WTC11 (cell line): ENCODE measurements at regions not wholly inside any gene's neighbourhood (a gene's known extent, or its start where the extent isn't known, plus 50 kb on each side); places are given as distances from the start of the nearest gene placed in this dataset.

Source experiments
- HMGXB4 ChIP-seq: sonication (generic); formaldehyde crosslinking; IDR thresholded peaks from 2 replicates; pipeline ENCODE4 v1.8.1; 2023; ENCODE audit warnings: mild to moderate bottlenecking, moderate library complexity, missing genetic modification reagents
- NFE2L1 ChIP-seq: sonication (generic); formaldehyde crosslinking; IDR thresholded peaks from 2 replicates; pipeline ENCODE4 v1.8.1; 2023; ENCODE audit warnings: missing genetic modification reagents
- SMAD3 ChIP-seq: sonication (generic); formaldehyde crosslinking; IDR thresholded peaks from 2 replicates; pipeline ENCODE4 v1.8.0; 2022; ENCODE audit warnings: missing genetic modification reagents, mild to moderate bottlenecking, borderline replicate concordance
- TEAD4 ChIP-seq: sonication (generic); formaldehyde crosslinking; IDR thresholded peaks from 2 replicates; pipeline ENCODE4 v1.8.0; 2022; ENCODE audit warnings: mild to moderate bottlenecking, missing genetic modification reagents
- ZBTB21 ChIP-seq: sonication (generic); formaldehyde crosslinking; IDR thresholded peaks from 2 replicates; pipeline ENCODE4 v1.8.1; 2023; ENCODE audit warnings: mild to moderate bottlenecking, missing genetic modification reagents, borderline replicate concordance
- ZNF512 ChIP-seq: sonication (generic); formaldehyde crosslinking; IDR thresholded peaks from 2 replicates; pipeline ENCODE4 v1.8.1; 2022; ENCODE audit warnings: missing genetic modification reagents, borderline replicate concordance
- TF ChIP-seq, protein P1 (sequence below): fragments of 200-600 bp; IDR thresholded peaks from 2 replicates; pipeline ENCODE4 v1.8.0; 2022; ENCODE audit warnings: antibody characterized with exemption
- TF ChIP-seq, protein P2 (sequence below): sonication (generic); formaldehyde crosslinking; IDR thresholded peaks from 2 replicates; pipeline ENCODE4 v1.8.1; 2023; ENCODE audit warnings: mild to moderate bottlenecking, missing genetic modification reagents
- TF ChIP-seq, protein P3 (sequence below): fragments of 250-450 bp; sonication (Bioruptor Pico); IDR thresholded peaks from 2 replicates; pipeline ENCODE4 v1.9.0; 2021; ENCODE audit warnings: moderate library complexity, mild to moderate bottlenecking, inconsistent platforms, borderline replicate concordance
- TF ChIP-seq, protein P4 (sequence below): sonication (generic); formaldehyde crosslinking; IDR thresholded peaks from 2 replicates; pipeline ENCODE4 v1.8.0; 2022; ENCODE audit warnings: mild to moderate bottlenecking, missing genetic modification reagents
- TF ChIP-seq, protein P5 (sequence below): sonication (generic); formaldehyde crosslinking; IDR thresholded peaks from 2 replicates; pipeline ENCODE4 v1.8.0; 2023; ENCODE audit warnings: mild to moderate bottlenecking, missing genetic modification reagents

GRCh38 chr2:177316756-177317155, 52.2 kb upstream of the NFE2L2 start:
- TF ChIP-seq, protein P1, sequence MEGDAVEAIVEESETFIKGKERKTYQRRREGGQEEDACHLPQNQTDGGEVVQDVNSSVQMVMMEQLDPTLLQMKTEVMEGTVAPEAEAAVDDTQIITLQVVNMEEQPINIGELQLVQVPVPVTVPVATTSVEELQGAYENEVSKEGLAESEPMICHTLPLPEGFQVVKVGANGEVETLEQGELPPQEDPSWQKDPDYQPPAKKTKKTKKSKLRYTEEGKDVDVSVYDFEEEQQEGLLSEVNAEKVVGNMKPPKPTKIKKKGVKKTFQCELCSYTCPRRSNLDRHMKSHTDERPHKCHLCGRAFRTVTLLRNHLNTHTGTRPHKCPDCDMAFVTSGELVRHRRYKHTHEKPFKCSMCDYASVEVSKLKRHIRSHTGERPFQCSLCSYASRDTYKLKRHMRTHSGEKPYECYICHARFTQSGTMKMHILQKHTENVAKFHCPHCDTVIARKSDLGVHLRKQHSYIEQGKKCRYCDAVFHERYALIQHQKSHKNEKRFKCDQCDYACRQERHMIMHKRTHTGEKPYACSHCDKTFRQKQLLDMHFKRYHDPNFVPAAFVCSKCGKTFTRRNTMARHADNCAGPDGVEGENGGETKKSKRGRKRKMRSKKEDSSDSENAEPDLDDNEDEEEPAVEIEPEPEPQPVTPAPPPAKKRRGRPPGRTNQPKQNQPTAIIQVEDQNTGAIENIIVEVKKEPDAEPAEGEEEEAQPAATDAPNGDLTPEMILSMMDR: no peak
- TF ChIP-seq TEAD4 (CRISPR knock-in tag) (no peak), HMGXB4 (CRISPR knock-in tag) (no peak), SMAD3 (CRISPR knock-in tag) (no peak), NFE2L1 (no peak), ZBTB21 (no peak), ZNF512 (no peak)
- TF ChIP-seq, protein P2, sequence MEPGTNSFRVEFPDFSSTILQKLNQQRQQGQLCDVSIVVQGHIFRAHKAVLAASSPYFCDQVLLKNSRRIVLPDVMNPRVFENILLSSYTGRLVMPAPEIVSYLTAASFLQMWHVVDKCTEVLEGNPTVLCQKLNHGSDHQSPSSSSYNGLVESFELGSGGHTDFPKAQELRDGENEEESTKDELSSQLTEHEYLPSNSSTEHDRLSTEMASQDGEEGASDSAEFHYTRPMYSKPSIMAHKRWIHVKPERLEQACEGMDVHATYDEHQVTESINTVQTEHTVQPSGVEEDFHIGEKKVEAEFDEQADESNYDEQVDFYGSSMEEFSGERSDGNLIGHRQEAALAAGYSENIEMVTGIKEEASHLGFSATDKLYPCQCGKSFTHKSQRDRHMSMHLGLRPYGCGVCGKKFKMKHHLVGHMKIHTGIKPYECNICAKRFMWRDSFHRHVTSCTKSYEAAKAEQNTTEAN (CRISPR knock-in tag): no peak
- TF ChIP-seq, protein P3, sequence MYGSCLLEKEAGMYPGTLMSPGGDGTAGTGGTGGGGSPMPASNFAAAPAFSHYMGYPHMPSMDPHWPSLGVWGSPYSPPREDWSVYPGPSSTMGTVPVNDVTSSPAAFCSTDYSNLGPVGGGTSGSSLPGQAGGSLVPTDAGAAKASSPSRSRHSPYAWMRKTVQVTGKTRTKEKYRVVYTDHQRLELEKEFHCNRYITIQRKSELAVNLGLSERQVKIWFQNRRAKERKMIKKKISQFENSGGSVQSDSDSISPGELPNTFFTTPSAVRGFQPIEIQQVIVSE (CRISPR knock-in tag): no peak
- TF ChIP-seq, protein P4, sequence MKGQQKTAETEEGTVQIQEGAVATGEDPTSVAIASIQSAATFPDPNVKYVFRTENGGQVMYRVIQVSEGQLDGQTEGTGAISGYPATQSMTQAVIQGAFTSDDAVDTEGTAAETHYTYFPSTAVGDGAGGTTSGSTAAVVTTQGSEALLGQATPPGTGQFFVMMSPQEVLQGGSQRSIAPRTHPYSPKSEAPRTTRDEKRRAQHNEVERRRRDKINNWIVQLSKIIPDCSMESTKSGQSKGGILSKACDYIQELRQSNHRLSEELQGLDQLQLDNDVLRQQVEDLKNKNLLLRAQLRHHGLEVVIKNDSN (CRISPR knock-in tag): no peak
- TF ChIP-seq, protein P5, sequence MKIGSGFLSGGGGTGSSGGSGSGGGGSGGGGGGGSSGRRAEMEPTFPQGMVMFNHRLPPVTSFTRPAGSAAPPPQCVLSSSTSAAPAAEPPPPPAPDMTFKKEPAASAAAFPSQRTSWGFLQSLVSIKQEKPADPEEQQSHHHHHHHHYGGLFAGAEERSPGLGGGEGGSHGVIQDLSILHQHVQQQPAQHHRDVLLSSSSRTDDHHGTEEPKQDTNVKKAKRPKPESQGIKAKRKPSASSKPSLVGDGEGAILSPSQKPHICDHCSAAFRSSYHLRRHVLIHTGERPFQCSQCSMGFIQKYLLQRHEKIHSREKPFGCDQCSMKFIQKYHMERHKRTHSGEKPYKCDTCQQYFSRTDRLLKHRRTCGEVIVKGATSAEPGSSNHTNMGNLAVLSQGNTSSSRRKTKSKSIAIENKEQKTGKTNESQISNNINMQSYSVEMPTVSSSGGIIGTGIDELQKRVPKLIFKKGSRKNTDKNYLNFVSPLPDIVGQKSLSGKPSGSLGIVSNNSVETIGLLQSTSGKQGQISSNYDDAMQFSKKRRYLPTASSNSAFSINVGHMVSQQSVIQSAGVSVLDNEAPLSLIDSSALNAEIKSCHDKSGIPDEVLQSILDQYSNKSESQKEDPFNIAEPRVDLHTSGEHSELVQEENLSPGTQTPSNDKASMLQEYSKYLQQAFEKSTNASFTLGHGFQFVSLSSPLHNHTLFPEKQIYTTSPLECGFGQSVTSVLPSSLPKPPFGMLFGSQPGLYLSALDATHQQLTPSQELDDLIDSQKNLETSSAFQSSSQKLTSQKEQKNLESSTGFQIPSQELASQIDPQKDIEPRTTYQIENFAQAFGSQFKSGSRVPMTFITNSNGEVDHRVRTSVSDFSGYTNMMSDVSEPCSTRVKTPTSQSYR (CRISPR knock-in tag): no peak
